Testis (tissue), 2 donors: ENCODE measurements at regions not wholly inside any gene's neighbourhood (a gene's known extent, or its start where the extent isn't known, plus 50 kb on each side); places are given as distances from the start of the nearest gene placed in this dataset.

Experiments used
- POLR2A ChIP-seq: fragments of 450-650 bp; IDR thresholded peaks from one replicate; pipeline ENCODE4 v1.6.1; 2017; ENCODE audit warnings: antibody characterized with exemption, mild to moderate bottlenecking, moderate library complexity
- TF ChIP-seq, protein P1 (sequence below), 3 experiments: fragments of 450-650 bp in 2 of 3; fragments of 200-600 bp in 1 of 3; sonication (generic) in 1 of 3; IDR thresholded peaks; one replicate each; pipeline ENCODE4 v1.5.1; 2016 to 2019; ENCODE audit warnings: antibody characterized with exemption in 3 of 3, mild to moderate bottlenecking in 2 of 3, moderate library complexity in 1 of 3

DNA sequence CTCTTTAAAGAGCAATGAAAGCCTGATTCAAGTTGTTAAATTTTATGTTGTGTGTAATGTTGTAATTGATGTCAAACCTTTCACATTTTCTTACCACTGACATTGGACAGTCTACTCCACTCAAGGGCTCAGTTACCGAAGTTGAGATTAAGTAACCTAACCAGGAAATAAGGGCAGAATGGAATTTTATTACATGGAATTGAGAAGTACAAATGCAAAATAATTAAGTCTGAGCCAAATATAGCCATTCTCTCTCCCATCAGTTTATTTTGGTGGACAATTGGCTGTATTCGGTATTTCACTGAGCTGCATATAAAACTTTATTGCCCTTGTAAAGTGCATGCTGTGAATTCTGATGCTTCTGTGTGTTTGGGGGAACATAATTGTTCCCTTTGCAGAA, 231.5 kb downstream of the TTC32 start:
- TF ChIP-seq, protein P1, sequence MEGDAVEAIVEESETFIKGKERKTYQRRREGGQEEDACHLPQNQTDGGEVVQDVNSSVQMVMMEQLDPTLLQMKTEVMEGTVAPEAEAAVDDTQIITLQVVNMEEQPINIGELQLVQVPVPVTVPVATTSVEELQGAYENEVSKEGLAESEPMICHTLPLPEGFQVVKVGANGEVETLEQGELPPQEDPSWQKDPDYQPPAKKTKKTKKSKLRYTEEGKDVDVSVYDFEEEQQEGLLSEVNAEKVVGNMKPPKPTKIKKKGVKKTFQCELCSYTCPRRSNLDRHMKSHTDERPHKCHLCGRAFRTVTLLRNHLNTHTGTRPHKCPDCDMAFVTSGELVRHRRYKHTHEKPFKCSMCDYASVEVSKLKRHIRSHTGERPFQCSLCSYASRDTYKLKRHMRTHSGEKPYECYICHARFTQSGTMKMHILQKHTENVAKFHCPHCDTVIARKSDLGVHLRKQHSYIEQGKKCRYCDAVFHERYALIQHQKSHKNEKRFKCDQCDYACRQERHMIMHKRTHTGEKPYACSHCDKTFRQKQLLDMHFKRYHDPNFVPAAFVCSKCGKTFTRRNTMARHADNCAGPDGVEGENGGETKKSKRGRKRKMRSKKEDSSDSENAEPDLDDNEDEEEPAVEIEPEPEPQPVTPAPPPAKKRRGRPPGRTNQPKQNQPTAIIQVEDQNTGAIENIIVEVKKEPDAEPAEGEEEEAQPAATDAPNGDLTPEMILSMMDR (IDR thresholded peaks at IDR 0.05): no peak
- no peak for TF ChIP-seq POLR2A
